HEK293 (cell line): ENCODE measurements at regions not wholly inside any gene's neighbourhood (a gene's known extent, or its start where the extent isn't known, plus 50 kb on each side); places are given as distances from the start of the nearest gene placed in this dataset.

Source experiments
- CTCF ChIA-PET: fragments of 350-600 bp; formaldehyde crosslinking; extraction: SDS; loops from one replicate; lab custom pipeline; 2021; ENCODE audit warnings: antibody characterized with exemption; lab: Yijun Ruan, JAX
- POLR2A ChIA-PET: fragments of 300-600 bp; formaldehyde crosslinking; extraction: SDS; loops from one replicate; lab custom pipeline; 2020; ENCODE audit warnings: antibody characterized with exemption, inconsistent platforms; lab: Yijun Ruan, JAX
- H3K27ac ChIP-seq: fragments of 200-500 bp; sonication (Bioruptor generic); 2 replicates; pipeline ENCODE4 v1.5.1; 2014; ENCODE audit warnings: low read depth, low read length, control low read depth, inconsistent platforms; ENCODE audit errors: extremely low read depth
- H3K36me3 ChIP-seq, 2 experiments: fragments of 200-500 bp in 1 of 2; sonication (Bioruptor generic) in 1 of 2; 1 replicate in 1 of 2; 2 replicates in 1 of 2; pipeline ENCODE4 v1.5.1; 2014 to 2017; ENCODE audit warnings: inconsistent platforms in 2 of 2, low read length in 2 of 2; ENCODE audit not compliant: control insufficient read depth in 2 of 2, insufficient read depth in 1 of 2
- H3K4me1 ChIP-seq: fragments of 200-500 bp; sonication (Bioruptor generic); 2 replicates; pipeline ENCODE4 v1.5.1; 2014; ENCODE audit warnings: mild to moderate bottlenecking, low read length, inconsistent platforms; ENCODE audit not compliant: control insufficient read depth, insufficient read depth
- H3K4me3 ChIP-seq: 2 replicates; pipeline ENCODE4 v1.5.1; 2011; ENCODE audit warnings: low read depth, mild to moderate bottlenecking, control low read depth, low read length, moderate library complexity
- H3K9me3 ChIP-seq: fragments of 200-500 bp; sonication (Bioruptor generic); 2 replicates; pipeline ENCODE4 v1.5.1; 2014; ENCODE audit warnings: low read depth, low read length, inconsistent platforms; ENCODE audit not compliant: control insufficient read depth, insufficient read depth
- BCL11B ChIP-seq: fragments of 450-650 bp; formaldehyde crosslinking; IDR thresholded peaks from 2 replicates; pipeline ENCODE4 v1.5.1; 2016; ENCODE audit warnings: low read depth, missing biosample characterization, missing genetic modification characterization
- FEZF1 ChIP-seq: fragments of 450-650 bp; formaldehyde crosslinking; IDR thresholded peaks from 2 replicates; pipeline ENCODE4 v1.5.1; 2016; ENCODE audit warnings: missing biosample characterization, missing genetic modification characterization
- GLIS1 ChIP-seq: fragments of 450-650 bp; formaldehyde crosslinking; IDR thresholded peaks from 2 replicates; pipeline ENCODE4 v1.5.1; 2016; ENCODE audit warnings: missing biosample characterization, missing genetic modification characterization
- KLF7 ChIP-seq: fragments of 450-650 bp; formaldehyde crosslinking; IDR thresholded peaks from 2 replicates; pipeline ENCODE4 v1.5.1; 2016; ENCODE audit warnings: missing biosample characterization, missing genetic modification characterization, borderline replicate concordance
- SP7 ChIP-seq: fragments of 450-650 bp; formaldehyde crosslinking; IDR thresholded peaks from 2 replicates; pipeline ENCODE4 v1.5.1; 2016; ENCODE audit warnings: missing biosample characterization, missing genetic modification characterization
- ZBTB48 ChIP-seq: fragments of 450-650 bp; formaldehyde crosslinking; IDR thresholded peaks from 2 replicates; pipeline ENCODE4 v1.5.1; 2016; ENCODE audit warnings: missing biosample characterization, missing genetic modification characterization
- ZFP41 ChIP-seq: fragments of 450-650 bp; formaldehyde crosslinking; IDR thresholded peaks from 2 replicates; pipeline ENCODE4 v1.5.1; 2016; ENCODE audit warnings: missing biosample characterization, missing genetic modification characterization, borderline replicate concordance
- ZNF10 ChIP-seq: fragments of 450-650 bp; formaldehyde crosslinking; IDR thresholded peaks from 2 replicates; pipeline ENCODE4 v1.5.1; 2017; ENCODE audit warnings: missing biosample characterization, missing genetic modification characterization
- ZNF112 ChIP-seq: fragments of 450-650 bp; formaldehyde crosslinking; IDR thresholded peaks from 2 replicates; pipeline ENCODE4 v1.5.0; 2017; ENCODE audit warnings: missing biosample characterization, missing genetic modification characterization
- ZNF140 ChIP-seq: fragments of 450-650 bp; formaldehyde crosslinking; IDR thresholded peaks from 2 replicates; pipeline ENCODE4 v1.5.1; 2016; ENCODE audit warnings: missing biosample characterization, missing genetic modification characterization
- ZNF510 ChIP-seq: fragments of 450-650 bp; formaldehyde crosslinking; IDR thresholded peaks from 2 replicates; pipeline ENCODE4 v1.5.1; 2018; ENCODE audit warnings: mild to moderate bottlenecking, missing genetic modification characterization, missing biosample characterization; ENCODE audit not compliant: insufficient replicate concordance
- ZNF548 ChIP-seq: fragments of 450-650 bp; formaldehyde crosslinking; IDR thresholded peaks from 2 replicates; pipeline ENCODE4 v1.5.1; 2016; ENCODE audit warnings: missing biosample characterization, missing genetic modification characterization
- ZNF549 ChIP-seq: fragments of 450-650 bp; IDR thresholded peaks from 2 replicates; pipeline ENCODE4 v1.5.1; 2018; ENCODE audit warnings: missing biosample characterization, missing genetic modification characterization, mild to moderate bottlenecking, inconsistent platforms, moderate library complexity
- ZNF654 ChIP-seq: fragments of 450-650 bp; formaldehyde crosslinking; IDR thresholded peaks from 2 replicates; pipeline ENCODE4 v1.5.1; 2016; ENCODE audit warnings: low read depth, missing biosample characterization, missing genetic modification characterization
- ZNF76 ChIP-seq: fragments of 450-650 bp; formaldehyde crosslinking; IDR thresholded peaks from 2 replicates; pipeline ENCODE4; 2016; ENCODE audit warnings: low read depth, missing biosample characterization, missing genetic modification characterization, borderline replicate concordance
- ZNF768 ChIP-seq: fragments of 450-650 bp; formaldehyde crosslinking; IDR thresholded peaks from 2 replicates; pipeline ENCODE4 v1.5.1; 2018; ENCODE audit warnings: missing biosample characterization, mild to moderate bottlenecking, missing genetic modification characterization
- ZSCAN16 ChIP-seq: fragments of 450-650 bp; formaldehyde crosslinking; IDR thresholded peaks from 2 replicates; pipeline ENCODE4 v1.5.1; 2016; ENCODE audit warnings: missing biosample characterization, missing genetic modification characterization
- TF ChIP-seq, protein P1 (sequence below): fragments of 450-650 bp; formaldehyde crosslinking; optimal IDR thresholded peaks from 2 replicates; pipeline ENCODE3; 2016; ENCODE audit warnings: missing biosample characterization, mild to moderate bottlenecking, missing genetic modification characterization
- TF ChIP-seq, protein P2 (sequence below): fragments of 450-650 bp; formaldehyde crosslinking; IDR thresholded peaks from 2 replicates; pipeline ENCODE4 v1.5.1; 2016; ENCODE audit warnings: missing biosample characterization, missing genetic modification characterization

DNA sequence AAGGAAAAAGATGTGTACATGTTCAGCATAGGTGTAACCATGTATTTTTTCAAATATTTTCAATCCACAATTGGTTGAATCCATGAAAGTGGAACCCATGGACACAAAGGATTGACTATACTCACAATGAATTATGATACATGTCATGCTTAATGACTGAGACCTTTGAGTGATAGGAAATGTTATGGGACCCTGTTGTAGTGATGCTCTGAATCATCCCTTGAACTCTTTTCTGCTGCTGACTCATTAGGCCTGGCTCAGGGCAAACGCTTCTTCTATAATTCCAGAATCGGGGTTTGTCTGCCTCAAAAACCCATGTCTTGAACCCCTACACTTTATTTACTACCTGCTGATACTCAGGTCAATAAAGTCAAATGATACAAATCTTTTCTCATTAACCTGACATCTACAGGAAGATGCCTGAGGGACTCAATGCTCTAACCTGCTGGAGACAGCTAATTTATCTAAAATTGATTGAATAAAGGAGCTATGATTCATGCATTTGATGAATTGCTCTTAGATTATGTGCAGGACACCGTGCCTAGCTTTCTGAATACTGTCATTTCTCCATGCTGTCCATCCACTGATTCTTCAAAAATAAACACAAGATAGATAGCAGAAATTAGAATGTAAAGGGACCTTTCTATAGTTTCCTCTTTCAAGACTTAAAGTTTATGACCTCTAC lies 260.1 kb downstream of the PRELID2 start:
- Histone ChIP-seq H3K36me3 (no peaks in the 10 kb centered on the region), H3K4me1 (no peaks in the 10 kb centered on the region), H3K4me3 (no peak overlapping the region), H3K27ac (no peak overlapping the region), H3K9me3 (no peaks in the 10 kb centered on the region)
- POLR2A ChIA-PET = no interaction called here
- CTCF ChIA-PET = no interaction called here
- TF ChIP-seq, protein P1, sequence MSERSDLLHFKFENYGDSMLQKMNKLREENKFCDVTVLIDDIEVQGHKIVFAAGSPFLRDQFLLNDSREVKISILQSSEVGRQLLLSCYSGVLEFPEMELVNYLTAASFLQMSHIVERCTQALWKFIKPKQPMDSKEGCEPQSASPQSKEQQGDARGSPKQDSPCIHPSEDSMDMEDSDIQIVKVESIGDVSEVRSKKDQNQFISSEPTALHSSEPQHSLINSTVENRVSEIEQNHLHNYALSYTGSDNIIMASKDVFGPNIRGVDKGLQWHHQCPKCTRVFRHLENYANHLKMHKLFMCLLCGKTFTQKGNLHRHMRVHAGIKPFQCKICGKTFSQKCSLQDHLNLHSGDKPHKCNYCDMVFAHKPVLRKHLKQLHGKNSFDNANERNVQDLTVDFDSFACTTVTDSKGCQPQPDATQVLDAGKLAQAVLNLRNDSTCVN = no peak
- TF ChIP-seq ZFP41 (no peak), ZNF510 (tag by site-specific recombination) (no peak), SP7 (tag by site-specific recombination) (no peak), ZNF112 (no peak), ZNF140 (tag by site-specific recombination) (no peak), ZNF548 (tag by site-specific recombination) (no peak)

DNA sequence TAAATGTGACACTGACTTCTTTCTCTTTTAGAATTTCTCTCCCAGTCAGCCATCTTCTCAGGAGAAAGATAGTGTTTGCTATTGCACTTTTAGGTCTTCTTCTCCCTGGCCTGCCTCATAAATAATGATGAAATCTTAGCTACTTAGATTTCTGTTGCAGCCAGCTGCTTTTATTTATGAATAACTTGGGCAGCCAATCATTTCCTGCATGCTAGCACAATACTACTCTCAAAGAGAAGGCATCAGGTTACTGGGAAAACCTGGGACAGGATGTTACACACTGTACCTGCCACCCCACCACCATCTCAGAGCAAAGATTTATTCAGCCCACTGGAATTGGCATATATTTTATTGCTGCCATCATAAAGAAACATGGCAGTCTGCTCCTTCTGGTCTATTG lies 266.6 kb downstream of the PRELID2 start:
- ChIA-PET POLR2A (no interaction called here), CTCF (no interaction called here)
- Histone ChIP-seq H3K4me3 (no peak overlapping the region), H3K4me1 (no peaks in the 10 kb centered on the region), H3K36me3 (no peaks in the 10 kb centered on the region), H3K27ac (no peak overlapping the region), H3K9me3 (no peaks in the 10 kb centered on the region)
- TF ChIP-seq FEZF1 (tag by site-specific recombination) = no peak
- no peak for TF ChIP-seq ZNF768 (tag by site-specific recombination)
- no peak for TF ChIP-seq ZBTB48
- TF ChIP-seq ZNF76 (tag by site-specific recombination) = no peak
- TF ChIP-seq, protein P2, sequence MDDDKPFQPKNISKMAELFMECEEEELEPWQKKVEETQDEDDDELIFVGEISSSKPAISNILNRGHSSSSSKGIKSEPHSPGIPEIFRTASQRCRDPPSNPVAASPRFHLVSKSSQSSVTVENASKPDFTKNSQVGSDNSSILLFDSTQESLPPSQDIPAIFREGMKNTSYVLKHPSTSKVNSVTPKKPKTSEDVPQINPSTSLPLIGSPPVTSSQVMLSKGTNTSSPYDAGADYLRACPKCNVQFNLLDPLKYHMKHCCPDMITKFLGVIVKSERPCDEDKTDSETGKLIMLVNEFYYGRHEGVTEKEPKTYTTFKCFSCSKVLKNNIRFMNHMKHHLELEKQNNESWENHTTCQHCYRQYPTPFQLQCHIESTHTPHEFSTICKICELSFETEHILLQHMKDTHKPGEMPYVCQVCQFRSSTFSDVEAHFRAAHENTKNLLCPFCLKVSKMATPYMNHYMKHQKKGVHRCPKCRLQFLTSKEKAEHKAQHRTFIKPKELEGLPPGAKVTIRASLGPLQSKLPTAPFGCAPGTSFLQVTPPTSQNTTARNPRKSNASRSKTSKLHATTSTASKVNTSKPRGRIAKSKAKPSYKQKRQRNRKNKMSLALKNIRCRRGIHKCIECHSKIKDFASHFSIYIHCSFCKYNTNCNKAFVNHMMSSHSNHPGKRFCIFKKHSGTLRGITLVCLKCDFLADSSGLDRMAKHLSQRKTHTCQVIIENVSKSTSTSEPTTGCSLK (tag by site-specific recombination) = no peak
- no peak for TF ChIP-seq KLF7 (tag by site-specific recombination)
- TF ChIP-seq ZNF654 (tag by site-specific recombination) = no peak
- TF ChIP-seq, protein P1 = no peak
- no peak for TF ChIP-seq BCL11B (tag by site-specific recombination)
- TF ChIP-seq ZNF10 (tag by site-specific recombination) = no peak
- TF ChIP-seq ZNF549 (tag by site-specific recombination) = no peak
- TF ChIP-seq ZSCAN16 (tag by site-specific recombination) = no peak

DNA sequence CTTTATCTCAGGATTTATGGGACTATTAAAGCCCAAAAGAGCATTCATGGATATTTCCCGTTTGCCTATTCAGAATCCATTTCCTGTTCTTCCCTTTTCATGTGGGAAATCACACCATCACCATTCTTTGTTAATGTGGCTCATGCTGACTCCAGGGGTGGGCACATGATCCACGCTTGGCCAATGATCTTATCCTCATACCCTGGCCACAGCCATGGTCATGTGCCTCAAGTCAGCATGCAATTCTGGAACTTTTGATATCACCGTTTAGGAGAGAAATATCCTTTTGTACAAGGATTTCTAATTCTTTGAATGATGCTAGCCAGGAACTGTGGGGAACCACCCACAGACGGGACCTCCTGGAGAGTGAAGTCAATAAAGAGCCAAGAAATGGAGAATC lies 272.2 kb downstream of the PRELID2 start:
- Histone ChIP-seq H3K4me3 (no peak overlapping the region), H3K9me3 (no peaks in the 10 kb centered on the region), H3K36me3 (no peaks in the 10 kb centered on the region), H3K4me1 (no peaks in the 10 kb centered on the region)
- ChIA-PET POLR2A (no interaction called here), CTCF (no interaction called here)
- TF ChIP-seq BCL11B (tag by site-specific recombination) (no peak), GLIS1 (tag by site-specific recombination) (0 out of 2 replicates have a peak, but pooled peaks have one; percentile 9)
- TF ChIP-seq, all 188 proteins: peak for 1
- H3K27ac ChIP-seq = no peak overlapping the region
